Type B pancreatic cell (in vitro differentiated cells): ENCODE measurements at regions not wholly inside any gene's neighbourhood (a gene's known extent, or its start where the extent isn't known, plus 50 kb on each side); places are given as distances from the start of the nearest gene placed in this dataset.

Source experiments
- DNase-seq: peaks from one replicate; pipeline ENCODE4 v3.0.0; 2021; ENCODE audit warnings: mixed read lengths; ENCODE audit not compliant: unreplicated experiment; ENCODE audit errors: extremely low spot score
- H3K27ac Mint-ChIP-seq: 2 replicates; pipeline ENCODE4 v1.8.0; 2021; ENCODE audit warnings: mild to moderate bottlenecking, mixed read lengths
- H3K27me3 Mint-ChIP-seq: 2 replicates; pipeline ENCODE4 v1.8.0; 2021; ENCODE audit warnings: mixed read lengths
- H3K36me3 Mint-ChIP-seq: 2 replicates; pipeline ENCODE4 v1.8.0; 2021; ENCODE audit warnings: mixed read lengths
- H3K4me1 Mint-ChIP-seq: one replicate; pipeline ENCODE4 v1.8.0; 2021; ENCODE audit warnings: mixed read lengths; ENCODE audit not compliant: unreplicated experiment
- H3K4me3 Mint-ChIP-seq: 2 replicates; pipeline ENCODE4 v1.8.0; 2021; ENCODE audit warnings: mild to moderate bottlenecking, mixed read lengths
- H3K9me3 Mint-ChIP-seq: 2 replicates; pipeline ENCODE4 v1.8.0; 2021; ENCODE audit warnings: mixed read lengths
- TF ChIP-seq, protein P1 (sequence below): fragments of 200-600 bp; sonication (generic); conservative IDR thresholded peaks from 2 replicates; pipeline ENCODE4 v1.5.0; 2021; ENCODE audit warnings: antibody characterized with exemption, mild to moderate bottlenecking

DNA sequence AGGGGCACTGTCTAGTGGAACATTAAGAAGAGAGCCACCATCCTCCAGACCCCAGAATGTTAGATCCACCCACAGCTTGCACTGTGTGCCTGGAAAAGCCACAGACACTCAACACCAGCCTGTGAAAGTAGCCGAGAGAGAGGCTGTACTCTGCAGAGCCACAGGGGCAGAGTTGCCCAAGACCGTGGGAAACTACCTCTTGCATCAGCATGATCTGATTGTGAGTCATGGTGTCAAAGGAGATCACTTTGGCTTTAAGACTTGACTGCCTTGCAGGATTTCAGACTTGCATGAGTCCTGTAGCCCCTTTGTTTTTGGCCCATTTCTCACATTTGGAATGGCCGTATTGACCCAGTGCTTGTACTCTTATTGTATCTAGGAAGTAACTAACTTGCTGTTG lies 115.9 kb upstream of the CCDC179 start:
- Mint-ChIP-seq H3K9me3 (peaks cover 9% of the 10 kb centered on the region), H3K4me3 (no peak overlapping the region), H3K27me3 (no peaks in the 10 kb centered on the region), H3K27ac (no peak overlapping the region), H3K36me3 (no peaks in the 10 kb centered on the region), H3K4me1 (no peaks in the 10 kb centered on the region)
- no peak for DNase-seq
- TF ChIP-seq, protein P1, sequence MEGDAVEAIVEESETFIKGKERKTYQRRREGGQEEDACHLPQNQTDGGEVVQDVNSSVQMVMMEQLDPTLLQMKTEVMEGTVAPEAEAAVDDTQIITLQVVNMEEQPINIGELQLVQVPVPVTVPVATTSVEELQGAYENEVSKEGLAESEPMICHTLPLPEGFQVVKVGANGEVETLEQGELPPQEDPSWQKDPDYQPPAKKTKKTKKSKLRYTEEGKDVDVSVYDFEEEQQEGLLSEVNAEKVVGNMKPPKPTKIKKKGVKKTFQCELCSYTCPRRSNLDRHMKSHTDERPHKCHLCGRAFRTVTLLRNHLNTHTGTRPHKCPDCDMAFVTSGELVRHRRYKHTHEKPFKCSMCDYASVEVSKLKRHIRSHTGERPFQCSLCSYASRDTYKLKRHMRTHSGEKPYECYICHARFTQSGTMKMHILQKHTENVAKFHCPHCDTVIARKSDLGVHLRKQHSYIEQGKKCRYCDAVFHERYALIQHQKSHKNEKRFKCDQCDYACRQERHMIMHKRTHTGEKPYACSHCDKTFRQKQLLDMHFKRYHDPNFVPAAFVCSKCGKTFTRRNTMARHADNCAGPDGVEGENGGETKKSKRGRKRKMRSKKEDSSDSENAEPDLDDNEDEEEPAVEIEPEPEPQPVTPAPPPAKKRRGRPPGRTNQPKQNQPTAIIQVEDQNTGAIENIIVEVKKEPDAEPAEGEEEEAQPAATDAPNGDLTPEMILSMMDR = no peak

DNA sequence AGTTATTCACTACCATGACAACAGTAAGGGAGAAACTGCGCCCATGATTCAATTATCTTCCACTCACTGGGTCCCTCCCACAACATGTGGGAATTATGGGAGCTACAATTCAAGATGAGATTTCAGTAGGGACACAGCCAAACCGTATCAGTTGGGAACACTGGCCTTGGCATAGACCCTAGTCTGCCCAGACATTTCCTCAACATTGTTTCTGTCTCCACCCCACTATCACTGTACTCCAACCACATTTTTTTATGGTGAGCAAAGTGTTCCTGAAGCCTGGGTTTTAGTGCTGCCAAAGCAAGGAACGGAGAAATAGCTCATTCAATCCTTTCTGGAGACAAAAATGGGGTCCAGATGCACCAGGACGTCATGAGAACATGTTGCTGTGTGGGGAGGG lies 122.6 kb upstream of the CCDC179 start:
- H3K9me3 Mint-ChIP-seq = peaks cover 6% of the 10 kb centered on the region
- peaks cover 8% of the 10 kb centered on the region for H3K36me3 Mint-ChIP-seq
- no peak overlapping the region for H3K27ac Mint-ChIP-seq
- no peak overlapping the region for H3K4me3 Mint-ChIP-seq
- no peaks in the 10 kb centered on the region for H3K4me1 Mint-ChIP-seq
- DNase-seq = no peak
- H3K27me3 Mint-ChIP-seq = no peaks in the 10 kb centered on the region
- TF ChIP-seq, protein P1 = no peak

DNA sequence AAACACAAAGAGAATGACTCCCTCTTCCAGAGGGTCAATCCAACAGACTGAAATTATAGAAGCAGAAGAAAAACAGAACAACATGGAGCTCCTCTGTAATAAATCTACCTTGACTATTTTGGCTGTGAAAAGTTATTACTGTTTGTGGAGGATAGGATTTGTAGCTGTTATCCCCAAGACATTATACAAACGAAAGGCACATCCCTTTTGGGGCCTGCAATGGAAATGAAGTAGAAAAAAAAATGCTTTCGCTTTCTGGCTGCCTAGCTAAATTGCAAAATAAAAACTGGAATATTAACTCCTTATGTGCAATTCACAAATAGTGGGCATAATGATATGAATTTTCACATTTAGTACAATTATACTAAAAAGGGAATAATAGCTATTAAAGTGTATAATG lies 123.8 kb upstream of the CCDC179 start:
- Mint-ChIP-seq H3K36me3 (peaks cover 13% of the 10 kb centered on the region), H3K4me3 (no peak overlapping the region), H3K9me3 (peaks cover 11% of the 10 kb centered on the region), H3K27me3 (no peaks in the 10 kb centered on the region), H3K4me1 (no peaks in the 10 kb centered on the region), H3K27ac (no peak overlapping the region)
- no peak for DNase-seq
- TF ChIP-seq, protein P1 = no peak

DNA sequence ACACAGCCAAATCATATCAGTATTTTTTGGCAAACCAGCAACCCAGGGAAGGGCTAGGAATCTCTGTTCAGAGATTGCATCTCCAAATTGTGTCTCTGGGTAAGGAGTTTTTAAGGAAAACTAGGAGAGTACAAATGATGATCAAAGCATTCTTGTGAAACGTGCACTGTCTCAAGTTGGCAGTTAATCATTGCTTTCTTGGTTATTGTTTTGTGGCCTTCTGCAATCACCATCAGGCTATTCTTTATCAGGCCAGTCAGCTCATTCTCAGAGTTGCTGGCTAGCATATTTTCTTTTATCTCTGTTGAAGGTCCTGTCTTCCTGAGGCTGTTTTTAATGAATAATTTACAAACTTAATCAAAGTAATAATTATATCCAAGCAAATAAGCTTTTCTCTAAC lies 129.1 kb upstream of the CCDC179 start:
- DNase-seq = no peak
- no peaks in the 10 kb centered on the region for H3K4me1 Mint-ChIP-seq
- no peak overlapping the region for H3K27ac Mint-ChIP-seq
- H3K36me3 Mint-ChIP-seq = peaks cover 22% of the 10 kb centered on the region
- no peak overlapping the region for H3K4me3 Mint-ChIP-seq
- H3K9me3 Mint-ChIP-seq = peaks cover 16% of the 10 kb centered on the region
- H3K27me3 Mint-ChIP-seq = no peaks in the 10 kb centered on the region
- TF ChIP-seq, protein P1 = no peak

DNA sequence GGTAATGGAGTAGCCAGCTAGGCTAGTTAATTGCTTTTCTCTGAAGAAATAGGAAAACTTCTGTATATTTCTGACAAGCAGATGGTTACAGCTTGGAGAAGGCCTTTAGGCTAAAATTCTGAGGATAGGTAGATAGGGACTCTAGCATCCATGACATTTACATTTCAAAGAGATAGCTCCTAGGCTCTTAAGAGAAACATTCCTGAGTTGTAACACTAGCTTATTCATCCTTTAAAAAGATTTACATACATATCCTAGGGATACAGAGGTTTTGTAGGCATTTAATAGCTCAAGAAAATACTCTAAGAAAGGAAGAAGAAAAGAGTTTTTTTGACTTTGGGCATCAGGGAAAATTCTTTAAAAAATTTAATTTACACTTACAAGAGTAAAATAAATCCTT lies 130.9 kb upstream of the CCDC179 start:
- Mint-ChIP-seq H3K4me3 (no peak overlapping the region), H3K36me3 (peaks cover 19% of the 10 kb centered on the region), H3K4me1 (no peaks in the 10 kb centered on the region), H3K27me3 (no peaks in the 10 kb centered on the region), H3K27ac (no peak overlapping the region), H3K9me3 (peaks cover 16% of the 10 kb centered on the region)
- DNase-seq = no peak
- TF ChIP-seq, protein P1 = no peak

DNA sequence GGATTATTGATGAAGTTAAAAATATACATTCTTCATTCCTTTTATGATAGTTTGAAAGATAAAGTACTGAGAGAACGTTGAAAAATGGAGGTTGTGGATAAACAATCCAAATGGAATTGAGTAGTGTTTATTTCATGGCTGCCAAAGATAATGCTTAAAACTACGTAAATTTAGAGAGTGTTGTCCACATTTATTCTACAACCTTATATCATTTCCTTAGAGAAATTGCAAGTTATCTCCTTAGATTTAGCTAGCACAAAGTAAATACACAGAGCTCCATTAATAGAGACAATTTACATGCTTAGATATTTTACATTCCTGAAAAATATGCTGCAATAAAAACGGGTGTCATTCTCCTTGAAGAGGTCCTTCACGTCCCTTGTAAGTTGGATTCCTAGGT lies 146.5 kb upstream of the CCDC179 start:
- no peak for DNase-seq
- Mint-ChIP-seq H3K27ac (no peak overlapping the region), H3K4me1 (no peaks in the 10 kb centered on the region), H3K27me3 (no peaks in the 10 kb centered on the region), H3K9me3 (peaks cover 5% of the 10 kb centered on the region), H3K36me3 (peaks cover 5% of the 10 kb centered on the region), H3K4me3 (no peak overlapping the region)
- TF ChIP-seq, protein P1 = no peak
